HG03060 (cell line): ENCODE measurements at regions not wholly inside any gene's neighbourhood (a gene's known extent, or its start where the extent isn't known, plus 50 kb on each side); places are given as distances from the start of the nearest gene placed in this dataset.

Experiments
- ATAC-seq: cut with Tn5 transposase; IDR thresholded peaks from one replicate; pipeline ENCODE4 v1.9.1; 2021; ENCODE audit warnings: low read depth, moderate number of reproducible peaks; ENCODE audit not compliant: unreplicated experiment

GRCh38 chr11:32039149-32039548, 51.7 kb upstream of the RCN1 start:
- peak; percentile 46 for ATAC-seq

GRCh38 chr11:32034680-32035079, 56.2 kb upstream of the RCN1 start:
- ATAC-seq = no peak

- no peak for ATAC-seq
Observed at GRCh38 chr11:32034149-32034548, 56.7 kb upstream of the RCN1 start.

- ATAC-seq = no peak
Observed at GRCh38 chr11:32033491-32033890, 57.4 kb upstream of the RCN1 start.

- ATAC-seq = no peak
Observed at GRCh38 chr11:32033067-32033466, 57.8 kb upstream of the RCN1 start.

GRCh38 chr11:32032478-32032877, 58.4 kb upstream of the RCN1 start:
- peak; percentile 43 for ATAC-seq

GRCh38 chr11:32032052-32032451, 58.8 kb upstream of the RCN1 start:
- ATAC-seq = no peak

- ATAC-seq = no peak
Observed at GRCh38 chr11:32030875-32031503, 59.9 kb upstream of the RCN1 start.

- ATAC-seq = no peak
Observed at GRCh38 chr11:32029721-32030120, 61.2 kb upstream of the RCN1 start.

- no peak for ATAC-seq
Observed at GRCh38 chr11:32028201-32028600, 62.7 kb upstream of the RCN1 start.

GRCh38 chr11:32026766-32027165, 64.1 kb upstream of the RCN1 start:
- ATAC-seq = no peak

GRCh38 chr11:32024948-32025347, 65.9 kb upstream of the RCN1 start:
- ATAC-seq = no peak

- ATAC-seq = no peak
Observed at GRCh38 chr11:32023370-32024305, 67.2 kb upstream of the RCN1 start.

- no peak for ATAC-seq
Observed at GRCh38 chr11:32018672-32019071, 72.2 kb upstream of the RCN1 start.

GRCh38 chr11:32016111-32016510, 74.8 kb upstream of the RCN1 start:
- no peak for ATAC-seq

GRCh38 chr11:32015427-32015826, 75.4 kb upstream of the RCN1 start:
- no peak for ATAC-seq

- no peak for ATAC-seq
Observed at GRCh38 chr11:32013603-32014002, 77.3 kb upstream of the RCN1 start.

GRCh38 chr11:32012049-32012448, 78.8 kb upstream of the RCN1 start:
- no peak for ATAC-seq

- ATAC-seq = no peak
Observed at GRCh38 chr11:32008880-32009551, 81.9 kb upstream of the RCN1 start.

- peak; percentile 69 for ATAC-seq
Observed at GRCh38 chr11:32006799-32007388, 84.0 kb upstream of the RCN1 start.
